ENCODE measurements at regions not wholly inside any gene's neighbourhood (a gene's known extent, or its start where the extent isn't known, plus 50 kb on each side); places are given as distances from the start of the nearest gene placed in this dataset.

- FAIRE-seq (no peak), DNase-seq (ENCODE audit: insufficient read length, low spot score) (no peak)
- TF ChIP-seq TAF1 (IDR thresholded peaks at IDR 0.05; ENCODE audit: low read depth, low read length), result no peak
- TF ChIP-seq PAX5 (IDR thresholded peaks at IDR 0.05; ENCODE audit: insufficient read depth, low read length, severe bottlenecking), result no peak
- no peak for TF ChIP-seq SPI1 (IDR thresholded peaks at IDR 0.05; ENCODE audit: low read depth, low read length)
- TF ChIP-seq POLR2AphosphoS5 (IDR thresholded peaks at IDR 0.05; ENCODE audit: low read depth, low read length), result no peak
- TF ChIP-seq POLR2A (IDR thresholded peaks at IDR 0.05; ENCODE audit: low read depth, low read length), result no peak
- no peak for TF ChIP-seq POU2F2 (IDR thresholded peaks at IDR 0.05; ENCODE audit: low read depth, low read length)
These were observed 337.7 kb downstream of the KCNRG start for GRCh38 chr13:50352720-50353480.

- TF ChIP-seq TAF1 (IDR thresholded peaks at IDR 0.05; ENCODE audit: low read depth, low read length), result no peak
- TF ChIP-seq PAX5 (IDR thresholded peaks at IDR 0.05; ENCODE audit: insufficient read depth, low read length, severe bottlenecking), result no peak
- no peak for TF ChIP-seq SPI1 (IDR thresholded peaks at IDR 0.05; ENCODE audit: low read depth, low read length)
- TF ChIP-seq POLR2A (IDR thresholded peaks at IDR 0.05; ENCODE audit: low read depth, low read length), result no peak
- TF ChIP-seq POLR2AphosphoS5 (IDR thresholded peaks at IDR 0.05; ENCODE audit: low read depth, low read length), result no peak
- TF ChIP-seq POU2F2 (IDR thresholded peaks at IDR 0.05; ENCODE audit: low read depth, low read length), result no peak
- FAIRE-seq (no peak), DNase-seq (ENCODE audit: insufficient read length, low spot score) (no peak)
These were observed 338.6 kb downstream of the KCNRG start for GRCh38 chr13:50353651-50354415.

GRCh38 chr13:50355797-50356196, 340.6 kb downstream of the KCNRG start:
- TF ChIP-seq POLR2A (IDR thresholded peaks at IDR 0.05; ENCODE audit: low read depth, low read length) (no peak), SPI1 (IDR thresholded peaks at IDR 0.05; ENCODE audit: low read depth, low read length) (peak; percentile 34; the same call in 1 of the 2 replicates), PAX5 (IDR thresholded peaks at IDR 0.05; ENCODE audit: insufficient read depth, low read length, severe bottlenecking) (no peak), TAF1 (IDR thresholded peaks at IDR 0.05; ENCODE audit: low read depth, low read length) (no peak), POU2F2 (IDR thresholded peaks at IDR 0.05; ENCODE audit: low read depth, low read length) (0 out of 2 replicates have a peak, but pooled peaks have one; percentile 29)
- FAIRE-seq (peak; percentile 43), DNase-seq (ENCODE audit: insufficient read length, low spot score) (no peak)

- TF ChIP-seq PAX5 (IDR thresholded peaks at IDR 0.05; ENCODE audit: insufficient read depth, low read length, severe bottlenecking), result no peak
- TF ChIP-seq TAF1 (IDR thresholded peaks at IDR 0.05; ENCODE audit: low read depth, low read length), result no peak
- TF ChIP-seq SPI1 (IDR thresholded peaks at IDR 0.05; ENCODE audit: low read depth, low read length), result no peak
- TF ChIP-seq POLR2AphosphoS5 (IDR thresholded peaks at IDR 0.05; ENCODE audit: low read depth, low read length), result no peak
- TF ChIP-seq POLR2A (IDR thresholded peaks at IDR 0.05; ENCODE audit: low read depth, low read length), result no peak
- no peak for TF ChIP-seq POU2F2 (IDR thresholded peaks at IDR 0.05; ENCODE audit: low read depth, low read length)
- FAIRE-seq (no peak), DNase-seq (ENCODE audit: insufficient read length, low spot score) (no peak)
These were observed 341.9 kb downstream of the KCNRG start for GRCh38 chr13:50357136-50357535.

DNA sequence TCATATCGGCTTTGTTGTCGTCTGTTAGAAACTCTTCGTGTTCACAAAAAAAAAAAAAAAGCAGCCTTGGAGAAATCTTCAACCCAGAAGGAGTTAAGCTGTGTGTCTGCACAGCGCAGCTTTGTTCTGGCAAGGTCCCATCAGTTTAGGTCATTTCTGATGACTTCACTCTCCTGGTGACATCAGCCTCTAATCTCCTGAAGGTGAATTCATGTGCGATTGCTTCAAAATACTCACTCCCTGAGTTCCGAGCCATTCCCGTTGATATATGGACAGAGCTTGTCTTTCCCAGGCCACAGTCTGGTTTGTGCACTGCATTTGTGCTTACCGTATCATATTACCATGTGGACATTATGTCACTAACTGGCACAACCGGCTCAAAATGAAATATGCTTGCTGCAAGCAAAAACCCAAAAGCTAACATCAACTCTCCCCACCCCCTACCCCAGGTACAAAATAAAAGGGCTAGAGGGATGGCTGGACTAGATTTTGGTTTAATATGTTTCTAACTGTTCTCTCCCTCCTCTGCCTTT, 342.4 kb downstream of the KCNRG start:
- FAIRE-seq (no peak), DNase-seq (ENCODE audit: insufficient read length, low spot score) (no peak)
- no peak for TF ChIP-seq POU2F2 (IDR thresholded peaks at IDR 0.05; ENCODE audit: low read depth, low read length)
- no peak for TF ChIP-seq POLR2AphosphoS5 (IDR thresholded peaks at IDR 0.05; ENCODE audit: low read depth, low read length)
- TF ChIP-seq PAX5 (IDR thresholded peaks at IDR 0.05; ENCODE audit: insufficient read depth, low read length, severe bottlenecking), result no peak
- TF ChIP-seq POLR2A (IDR thresholded peaks at IDR 0.05; ENCODE audit: low read depth, low read length), result no peak
- TF ChIP-seq SPI1 (IDR thresholded peaks at IDR 0.05; ENCODE audit: low read depth, low read length), result no peak
- no peak for TF ChIP-seq TAF1 (IDR thresholded peaks at IDR 0.05; ENCODE audit: low read depth, low read length)

GRCh38 chr13:50358231-50359040, 343.2 kb downstream of the KCNRG start:
- no peak for FAIRE-seq
- DNase-seq (ENCODE audit: insufficient read length, low spot score), result no peak
- no peak for TF ChIP-seq TAF1 (IDR thresholded peaks at IDR 0.05; ENCODE audit: low read depth, low read length)
- TF ChIP-seq PAX5 (IDR thresholded peaks at IDR 0.05; ENCODE audit: insufficient read depth, low read length, severe bottlenecking), result no peak
- TF ChIP-seq POU2F2 (IDR thresholded peaks at IDR 0.05; ENCODE audit: low read depth, low read length), result no peak
- no peak for TF ChIP-seq POLR2AphosphoS5 (IDR thresholded peaks at IDR 0.05; ENCODE audit: low read depth, low read length)
- TF ChIP-seq POLR2A (IDR thresholded peaks at IDR 0.05; ENCODE audit: low read depth, low read length), result no peak
- no peak; the same call in 1 of the 2 replicates for TF ChIP-seq SPI1 (IDR thresholded peaks at IDR 0.05; ENCODE audit: low read depth, low read length)

- no peak for FAIRE-seq
- TF ChIP-seq SPI1 (IDR thresholded peaks at IDR 0.05; ENCODE audit: low read depth, low read length) (no peak), TAF1 (IDR thresholded peaks at IDR 0.05; ENCODE audit: low read depth, low read length) (no peak), PAX5 (IDR thresholded peaks at IDR 0.05; ENCODE audit: insufficient read depth, low read length, severe bottlenecking) (no peak), POLR2A (IDR thresholded peaks at IDR 0.05; ENCODE audit: low read depth, low read length) (no peak), POLR2AphosphoS5 (IDR thresholded peaks at IDR 0.05; ENCODE audit: low read depth, low read length) (no peak), POU2F2 (IDR thresholded peaks at IDR 0.05; ENCODE audit: low read depth, low read length) (no peak)
- DNase-seq (ENCODE audit: insufficient read length, low spot score), result no peak
These were observed 343.8 kb downstream of the KCNRG start for GRCh38 chr13:50359041-50359367.

DNA sequence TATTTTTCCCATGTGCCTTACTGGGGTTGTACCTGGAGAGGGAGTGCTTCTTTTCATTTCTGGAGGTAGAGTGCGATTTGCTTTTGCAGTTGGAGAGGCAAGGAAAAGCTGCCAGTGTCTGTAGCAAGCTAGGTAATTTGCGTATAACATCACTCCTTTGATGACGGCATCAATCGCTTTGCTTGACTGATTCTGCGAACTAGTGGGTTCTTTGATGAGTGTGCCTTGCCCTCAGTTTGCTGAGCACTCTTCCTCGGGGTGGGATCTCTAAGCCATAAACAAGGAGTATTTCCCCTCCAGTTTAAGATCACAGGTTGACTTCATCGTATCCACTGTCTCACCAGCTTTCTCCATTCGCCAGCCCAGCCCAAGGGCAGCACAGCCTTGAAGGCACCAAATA, 344.5 kb downstream of the KCNRG start:
- FAIRE-seq (no peak), DNase-seq (ENCODE audit: insufficient read length, low spot score) (no peak)
- no peak for TF ChIP-seq PAX5 (IDR thresholded peaks at IDR 0.05; ENCODE audit: insufficient read depth, low read length, severe bottlenecking)
- TF ChIP-seq TAF1 (IDR thresholded peaks at IDR 0.05; ENCODE audit: low read depth, low read length), result no peak
- TF ChIP-seq SPI1 (IDR thresholded peaks at IDR 0.05; ENCODE audit: low read depth, low read length), result no peak
- TF ChIP-seq POLR2A (IDR thresholded peaks at IDR 0.05; ENCODE audit: low read depth, low read length), result no peak
- no peak for TF ChIP-seq POLR2AphosphoS5 (IDR thresholded peaks at IDR 0.05; ENCODE audit: low read depth, low read length)
- TF ChIP-seq POU2F2 (IDR thresholded peaks at IDR 0.05; ENCODE audit: low read depth, low read length), result no peak

All from GM12891 (cell line).